ENCODE measurements at regions not wholly inside any gene's neighbourhood (a gene's known extent, or its start where the extent isn't known, plus 50 kb on each side); places are given as distances from the start of the nearest gene placed in this dataset.
"Not testable (repeated sequence)": the region's sequence is repeated elsewhere in the genome, so short reads cannot be mapped to it uniquely, and the experiment has no call there.

GRCh38 chr7:52609511-52609910 is 425.9 kb upstream of the POM121L12 start:
- intact Hi-C loops (cut with micrococcal nuclease) = no loop called here
- Histone ChIP-seq H3K4me3 (ENCODE audit: low read length) (no peak overlapping the region), H3K36me3 (ENCODE audit: control insufficient read depth in 2 of 3, insufficient read depth in 3 of 3, low read length in 3 of 3) (no peaks in the 10 kb centered on the region), H3K4me1 (ENCODE audit: control insufficient read depth in 2 of 2, insufficient read depth in 2 of 2, low read length in 2 of 2) (no peaks in the 10 kb centered on the region), H3K9me3 (ENCODE audit: control insufficient read depth in 2 of 3, low read length in 3 of 3) (no peaks in the 10 kb centered on the region), H3K27me3 (ENCODE audit: control insufficient read depth in 2 of 2, insufficient read depth in 2 of 2, low read length in 2 of 2) (no peaks in the 10 kb centered on the region), H3K27ac (ENCODE audit: low read depth, low read length) (no peak overlapping the region)
- Mint-ChIP-seq H3K27ac (no peak overlapping the region), H3K27me3 (peaks cover 0 to 4% (median 0%) of the 10 kb centered on the region in 5 donors), H3K9me3 (peaks cover 2 to 23% (median 5%) of the 10 kb centered on the region in 11 donors), H3K36me3 (no peaks in the 10 kb centered on the region), H3K4me1 (no peaks in the 10 kb centered on the region), H3K4me3 (no peak overlapping the region)
- ChIA-PET POLR2A (no interaction called here), CTCF (no interaction called here)
- ATAC-seq (no peak), DNase-seq (no peak)

- POLR2A ChIA-PET = no interaction called here
- no peaks in the 10 kb centered on the region for H3K27me3 Mint-ChIP-seq
- CTCF ChIA-PET = no interaction called here
- no peaks in the 10 kb centered on the region for H3K9me3 ChIP-seq (ENCODE audit: control insufficient read depth in 2 of 3, low read length in 3 of 3)
- ATAC-seq (no peak), DNase-seq (no peak)
- peaks cover 0 to 19% (median 8%) of the 10 kb centered on the region in 11 donors for H3K9me3 Mint-ChIP-seq
- no peaks in the 10 kb centered on the region for H3K4me1 Mint-ChIP-seq
- intact Hi-C loops (cut with micrococcal nuclease) = loop anchor here in 1 of 2 donors (10.0 kb wide), 1 partner anchor 62 kb away; no protein-coding TSS in a partner anchor
- H3K27ac Mint-ChIP-seq = no peak overlapping the region
- H3K4me1 ChIP-seq (ENCODE audit: control insufficient read depth in 2 of 2, insufficient read depth in 2 of 2, low read length in 2 of 2) = no peaks in the 10 kb centered on the region
- H3K36me3 ChIP-seq (ENCODE audit: control insufficient read depth in 2 of 3, insufficient read depth in 3 of 3, low read length in 3 of 3) = no peaks in the 10 kb centered on the region
- H3K4me3 ChIP-seq (ENCODE audit: low read length) = no peak overlapping the region
- no peak overlapping the region for H3K27ac ChIP-seq (ENCODE audit: low read depth, low read length)
- H3K4me3 Mint-ChIP-seq = no peak overlapping the region
- no peaks in the 10 kb centered on the region for H3K36me3 Mint-ChIP-seq
- no peaks in the 10 kb centered on the region for H3K27me3 ChIP-seq (ENCODE audit: control insufficient read depth in 2 of 2, insufficient read depth in 2 of 2, low read length in 2 of 2)
These were observed 442.7 kb upstream of the POM121L12 start for GRCh38 chr7:52592698-52593097.

- no peak for ATAC-seq
- no peak for DNase-seq
- no peak overlapping the region for H3K4me3 Mint-ChIP-seq
- H3K27me3 Mint-ChIP-seq = no peaks in the 10 kb centered on the region
- ChIA-PET POLR2A (no interaction called here), CTCF (no interaction called here)
- intact Hi-C loops (cut with micrococcal nuclease) = loop anchor here in 1 of 2 donors (5.0 kb wide), 1 partner anchor 51 kb away; no protein-coding TSS in a partner anchor
- no peaks in the 10 kb centered on the region for H3K36me3 Mint-ChIP-seq
- no peaks in the 10 kb centered on the region for H3K27me3 ChIP-seq (ENCODE audit: control insufficient read depth in 2 of 2, insufficient read depth in 2 of 2, low read length in 2 of 2)
- no peak overlapping the region for H3K27ac ChIP-seq (ENCODE audit: low read depth, low read length)
- no peaks in the 10 kb centered on the region for H3K9me3 ChIP-seq (ENCODE audit: control insufficient read depth in 2 of 3, low read length in 3 of 3)
- no peak overlapping the region for H3K27ac Mint-ChIP-seq
- no peak overlapping the region for H3K4me3 ChIP-seq (ENCODE audit: low read length)
- peaks cover 0 to 20% (median 6%) of the 10 kb centered on the region in 11 donors for H3K9me3 Mint-ChIP-seq
- no peaks in the 10 kb centered on the region for H3K36me3 ChIP-seq (ENCODE audit: control insufficient read depth in 2 of 3, insufficient read depth in 3 of 3, low read length in 3 of 3)
- H3K4me1 Mint-ChIP-seq = no peaks in the 10 kb centered on the region
- H3K4me1 ChIP-seq (ENCODE audit: control insufficient read depth in 2 of 2, insufficient read depth in 2 of 2, low read length in 2 of 2) = no peaks in the 10 kb centered on the region
These were observed 448.7 kb upstream of the POM121L12 start for GRCh38 chr7:52586704-52587103.

- H3K4me1 Mint-ChIP-seq = no peaks in the 10 kb centered on the region
- H3K27ac Mint-ChIP-seq = no peak overlapping the region
- no peak for DNase-seq
- no peaks in the 10 kb centered on the region for H3K4me1 ChIP-seq (ENCODE audit: control insufficient read depth in 2 of 2, insufficient read depth in 2 of 2, low read length in 2 of 2)
- ATAC-seq = no peak
- ChIA-PET CTCF (no interaction called here), POLR2A (no interaction called here)
- H3K4me3 ChIP-seq (ENCODE audit: low read length) = no peak overlapping the region
- H3K4me3 Mint-ChIP-seq = no peak overlapping the region
- H3K27ac ChIP-seq (ENCODE audit: low read depth, low read length) = no peak overlapping the region
- H3K9me3 Mint-ChIP-seq = peaks cover 0 to 27% (median 4%) of the 10 kb centered on the region in 11 donors
- no peaks in the 10 kb centered on the region for H3K27me3 Mint-ChIP-seq
- no peaks in the 10 kb centered on the region for H3K36me3 ChIP-seq (ENCODE audit: control insufficient read depth in 2 of 3, insufficient read depth in 3 of 3, low read length in 3 of 3)
- no peaks in the 10 kb centered on the region for H3K9me3 ChIP-seq (ENCODE audit: control insufficient read depth in 2 of 3, low read length in 3 of 3)
- intact Hi-C loops (cut with micrococcal nuclease) = no loop called here
- no peaks in the 10 kb centered on the region for H3K36me3 Mint-ChIP-seq
- H3K27me3 ChIP-seq (ENCODE audit: control insufficient read depth in 2 of 2, insufficient read depth in 2 of 2, low read length in 2 of 2) = no peaks in the 10 kb centered on the region
These were observed 451.4 kb upstream of the POM121L12 start for GRCh38 chr7:52584041-52584440.

- intact Hi-C loops (cut with micrococcal nuclease); H3K36me3 Mint-ChIP-seq; ATAC-seq; DNase-seq; H3K4me3 ChIP-seq (ENCODE audit: low read length); H3K4me1 Mint-ChIP-seq; H3K4me1 ChIP-seq (ENCODE audit: control insufficient read depth in 2 of 2, insufficient read depth in 2 of 2, low read length in 2 of 2); H3K4me3 Mint-ChIP-seq; CTCF ChIA-PET; H3K9me3 Mint-ChIP-seq; H3K36me3 ChIP-seq (ENCODE audit: control insufficient read depth in 2 of 3, insufficient read depth in 3 of 3, low read length in 3 of 3); H3K9me3 ChIP-seq (ENCODE audit: control insufficient read depth in 2 of 3, low read length in 3 of 3); H3K27me3 Mint-ChIP-seq; H3K27ac Mint-ChIP-seq; POLR2A ChIA-PET; H3K27ac ChIP-seq (ENCODE audit: low read depth, low read length); H3K27me3 ChIP-seq (ENCODE audit: control insufficient read depth in 2 of 2, insufficient read depth in 2 of 2, low read length in 2 of 2): not testable (repeated sequence)
These were observed 462.3 kb upstream of the POM121L12 start for GRCh38 chr7:52573141-52573540.

- no peak overlapping the region for H3K27ac ChIP-seq (ENCODE audit: low read depth, low read length)
- no peaks in the 10 kb centered on the region for H3K27me3 ChIP-seq (ENCODE audit: control insufficient read depth in 2 of 2, insufficient read depth in 2 of 2, low read length in 2 of 2)
- H3K36me3 ChIP-seq (ENCODE audit: control insufficient read depth in 2 of 3, insufficient read depth in 3 of 3, low read length in 3 of 3) = no peaks in the 10 kb centered on the region
- H3K4me1 ChIP-seq (ENCODE audit: control insufficient read depth in 2 of 2, insufficient read depth in 2 of 2, low read length in 2 of 2) = no peaks in the 10 kb centered on the region
- no peak overlapping the region for H3K4me3 ChIP-seq (ENCODE audit: low read length)
- ChIA-PET CTCF (no interaction called here), POLR2A (no interaction called here)
- H3K27ac Mint-ChIP-seq = no peak overlapping the region
- peaks cover 0 to 10% (median 2%) of the 10 kb centered on the region in 11 donors for H3K9me3 Mint-ChIP-seq
- intact Hi-C loops (cut with micrococcal nuclease) = no loop called here
- DNase-seq = no peak
- no peak for ATAC-seq
- H3K27me3 Mint-ChIP-seq = no peaks in the 10 kb centered on the region
- no peak overlapping the region for H3K4me3 Mint-ChIP-seq
- H3K9me3 ChIP-seq (ENCODE audit: control insufficient read depth in 2 of 3, low read length in 3 of 3) = no peaks in the 10 kb centered on the region
- no peaks in the 10 kb centered on the region for H3K4me1 Mint-ChIP-seq
- H3K36me3 Mint-ChIP-seq = no peaks in the 10 kb centered on the region
These were observed 464.4 kb upstream of the POM121L12 start for GRCh38 chr7:52571026-52571425.

- Mint-ChIP-seq H3K4me1 (no peaks in the 10 kb centered on the region), H3K4me3 (no peak overlapping the region), H3K27me3 (no peaks in the 10 kb centered on the region), H3K36me3 (no peaks in the 10 kb centered on the region), H3K9me3 (peaks cover 0 to 12% (median 0%) of the 10 kb centered on the region in 11 donors), H3K27ac (no peak overlapping the region)
- Histone ChIP-seq H3K27ac (ENCODE audit: low read depth, low read length) (no peak overlapping the region), H3K4me3 (ENCODE audit: low read length) (no peak overlapping the region), H3K4me1 (ENCODE audit: control insufficient read depth in 2 of 2, insufficient read depth in 2 of 2, low read length in 2 of 2) (no peaks in the 10 kb centered on the region), H3K36me3 (ENCODE audit: control insufficient read depth in 2 of 3, insufficient read depth in 3 of 3, low read length in 3 of 3) (no peaks in the 10 kb centered on the region), H3K9me3 (ENCODE audit: control insufficient read depth in 2 of 3, low read length in 3 of 3) (no peaks in the 10 kb centered on the region), H3K27me3 (ENCODE audit: control insufficient read depth in 2 of 2, insufficient read depth in 2 of 2, low read length in 2 of 2) (no peaks in the 10 kb centered on the region)
- intact Hi-C loops (cut with micrococcal nuclease) = no loop called here
- ATAC-seq (no peak), DNase-seq (no peak)
- POLR2A ChIA-PET = no interaction called here
- CTCF ChIA-PET = no interaction called here
These were observed 466.3 kb upstream of the POM121L12 start for GRCh38 chr7:52569151-52569550.
